Thyroid gland (tissue), 4 donors: ENCODE measurements at regions not wholly inside any gene's neighbourhood (a gene's known extent, or its start where the extent isn't known, plus 50 kb on each side); places are given as distances from the start of the nearest gene placed in this dataset.

ENCODE experiments used
- CTCF ChIP-seq, 6 experiments: fragments of 200-600 bp in 3 of 6; fragments of 450-650 bp in 3 of 6; sonication (generic) in 3 of 6; IDR thresholded peaks; one replicate each; pipeline ENCODE4 v1.5.1; 2016 to 2019; ENCODE audit warnings: antibody characterized with exemption in 6 of 6, mild to moderate bottlenecking in 2 of 6, inconsistent platforms in 1 of 6, moderate library complexity in 1 of 6
- POLR2A ChIP-seq, 2 donors: fragments of 450-650 bp; IDR thresholded peaks; one replicate each; pipeline ENCODE4 v1.6.1; 2017; ENCODE audit warnings: antibody characterized with exemption in 2 of 2, mild to moderate bottlenecking in 2 of 2, moderate library complexity in 1 of 2

- TF ChIP-seq CTCF (IDR thresholded peaks at IDR 0.05) (no peak), POLR2A (IDR thresholded peaks at IDR 0.05) (no peak)
These were observed 234.5 kb downstream of the BMP7 start for GRCh38 chr20:57031867-57032355.
